ENCODE measurements at regions not wholly inside any gene's neighbourhood (a gene's known extent, or its start where the extent isn't known, plus 50 kb on each side); places are given as distances from the start of the nearest gene placed in this dataset.

GRCh38 chr3:159559771-159560170, 428.9 kb upstream of the IL12A start:
- 38% methylated on average over 1 of the region's 1 CpG for WGBS (ENCODE audit: low lambda C conversion rate)
- no peak overlapping the region for H3K4me3 ChIP-seq (ENCODE audit: low read depth in 2 of 2, low read length in 1 of 2)
- no peaks in the 10 kb centered on the region for H3K27me3 ChIP-seq (ENCODE audit: insufficient read depth)
- TF ChIP-seq GATA2 (CRISPR knock-in tag; IDR thresholded peaks at IDR 0.05) (no peak), RXRA (IDR thresholded peaks at IDR 0.05; ENCODE audit: borderline replicate concordance, low read depth) (no peak), SMC3 (IDR thresholded peaks at IDR 0.05; ENCODE audit: low read depth, low read length) (no peak), TAF1 (IDR thresholded peaks at IDR 0.05; ENCODE audit: borderline replicate concordance, low read depth, low read length) (no peak), POLR2AphosphoS5 (IDR thresholded peaks at IDR 0.05; ENCODE audit: low read depth, low read length) (no peak), NFIC (IDR thresholded peaks at IDR 0.05; ENCODE audit: borderline replicate concordance) (no peak), FOXM1 (IDR thresholded peaks at IDR 0.05; ENCODE audit: low read depth) (no peak), TEAD4 (IDR thresholded peaks at IDR 0.05; ENCODE audit: borderline replicate concordance, insufficient read depth) (no peak), RFX5 (IDR thresholded peaks at IDR 0.05; ENCODE audit: low read length) (no peak), NRF1 (IDR thresholded peaks at IDR 0.05; ENCODE audit: low read depth, low read length) (no peak), CTCF (IDR thresholded peaks at IDR 0.05) (no peak), CHD2 (IDR thresholded peaks at IDR 0.05; ENCODE audit: low read length, partially characterized antibody) (no peak), EZH2phosphoT487 (IDR thresholded peaks at IDR 0.05; ENCODE audit: borderline replicate concordance, low read depth) (no peak), MXI1 (IDR thresholded peaks at IDR 0.05; ENCODE audit: low read depth, low read length) (no peak)
- TF ChIP-seq, protein P1, sequence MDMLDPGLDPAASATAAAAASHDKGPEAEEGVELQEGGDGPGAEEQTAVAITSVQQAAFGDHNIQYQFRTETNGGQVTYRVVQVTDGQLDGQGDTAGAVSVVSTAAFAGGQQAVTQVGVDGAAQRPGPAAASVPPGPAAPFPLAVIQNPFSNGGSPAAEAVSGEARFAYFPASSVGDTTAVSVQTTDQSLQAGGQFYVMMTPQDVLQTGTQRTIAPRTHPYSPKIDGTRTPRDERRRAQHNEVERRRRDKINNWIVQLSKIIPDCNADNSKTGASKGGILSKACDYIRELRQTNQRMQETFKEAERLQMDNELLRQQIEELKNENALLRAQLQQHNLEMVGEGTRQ (IDR thresholded peaks at IDR 0.05; ENCODE audit: borderline replicate concordance, low read depth, low read length), result no peak
- TF ChIP-seq, protein P2, sequence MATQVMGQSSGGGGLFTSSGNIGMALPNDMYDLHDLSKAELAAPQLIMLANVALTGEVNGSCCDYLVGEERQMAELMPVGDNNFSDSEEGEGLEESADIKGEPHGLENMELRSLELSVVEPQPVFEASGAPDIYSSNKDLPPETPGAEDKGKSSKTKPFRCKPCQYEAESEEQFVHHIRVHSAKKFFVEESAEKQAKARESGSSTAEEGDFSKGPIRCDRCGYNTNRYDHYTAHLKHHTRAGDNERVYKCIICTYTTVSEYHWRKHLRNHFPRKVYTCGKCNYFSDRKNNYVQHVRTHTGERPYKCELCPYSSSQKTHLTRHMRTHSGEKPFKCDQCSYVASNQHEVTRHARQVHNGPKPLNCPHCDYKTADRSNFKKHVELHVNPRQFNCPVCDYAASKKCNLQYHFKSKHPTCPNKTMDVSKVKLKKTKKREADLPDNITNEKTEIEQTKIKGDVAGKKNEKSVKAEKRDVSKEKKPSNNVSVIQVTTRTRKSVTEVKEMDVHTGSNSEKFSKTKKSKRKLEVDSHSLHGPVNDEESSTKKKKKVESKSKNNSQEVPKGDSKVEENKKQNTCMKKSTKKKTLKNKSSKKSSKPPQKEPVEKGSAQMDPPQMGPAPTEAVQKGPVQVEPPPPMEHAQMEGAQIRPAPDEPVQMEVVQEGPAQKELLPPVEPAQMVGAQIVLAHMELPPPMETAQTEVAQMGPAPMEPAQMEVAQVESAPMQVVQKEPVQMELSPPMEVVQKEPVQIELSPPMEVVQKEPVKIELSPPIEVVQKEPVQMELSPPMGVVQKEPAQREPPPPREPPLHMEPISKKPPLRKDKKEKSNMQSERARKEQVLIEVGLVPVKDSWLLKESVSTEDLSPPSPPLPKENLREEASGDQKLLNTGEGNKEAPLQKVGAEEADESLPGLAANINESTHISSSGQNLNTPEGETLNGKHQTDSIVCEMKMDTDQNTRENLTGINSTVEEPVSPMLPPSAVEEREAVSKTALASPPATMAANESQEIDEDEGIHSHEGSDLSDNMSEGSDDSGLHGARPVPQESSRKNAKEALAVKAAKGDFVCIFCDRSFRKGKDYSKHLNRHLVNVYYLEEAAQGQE (IDR thresholded peaks at IDR 0.05; ENCODE audit: low read depth, low read length), result no peak
- POLR2A ChIA-PET, result no interaction called here
- no peaks in the 10 kb centered on the region for H3K36me3 ChIP-seq (replicated peaks in 1 of 2; ENCODE audit: control insufficient read depth in 1 of 2, insufficient read depth in 2 of 2, low read length in 1 of 2)
- no peaks in the 10 kb centered on the region for H3K4me1 ChIP-seq (ENCODE audit: control insufficient read depth in 1 of 2, insufficient read depth in 2 of 2, low read depth in 1 of 2, low read length in 1 of 2)
- H2AFZ ChIP-seq (ENCODE audit: low read depth), result no peak overlapping the region
- H3K9me2 ChIP-seq, result no peaks in the 10 kb centered on the region
- H3K79me2 ChIP-seq (ENCODE audit: insufficient read depth), result no peaks in the 10 kb centered on the region
- H3K27ac ChIP-seq (ENCODE audit: low read depth in 2 of 2, low read length in 1 of 2), result no peak overlapping the region
- no peaks in the 10 kb centered on the region for H3F3A ChIP-seq (replicated peaks; ENCODE audit: insufficient read depth)
- H3K4me2 ChIP-seq, result no peak overlapping the region
- H3K9ac ChIP-seq, result no peak overlapping the region
- H3K9me3 ChIP-seq, result no peaks in the 10 kb centered on the region
- DNase-seq, result no peak
- CTCF ChIA-PET, result interaction anchor here (1.1 to 3.3 kb wide), 4 partner anchors 9 to 27 kb away, joined by 3 to 12 read pairs (median 4); no protein-coding TSS in a partner anchor
- H4K20me1 ChIP-seq (ENCODE audit: insufficient read depth), result no peaks in the 10 kb centered on the region
